ENCODE measurements at regions not wholly inside any gene's neighbourhood (a gene's known extent, or its start where the extent isn't known, plus 50 kb on each side); places are given as distances from the start of the nearest gene placed in this dataset.

DNA sequence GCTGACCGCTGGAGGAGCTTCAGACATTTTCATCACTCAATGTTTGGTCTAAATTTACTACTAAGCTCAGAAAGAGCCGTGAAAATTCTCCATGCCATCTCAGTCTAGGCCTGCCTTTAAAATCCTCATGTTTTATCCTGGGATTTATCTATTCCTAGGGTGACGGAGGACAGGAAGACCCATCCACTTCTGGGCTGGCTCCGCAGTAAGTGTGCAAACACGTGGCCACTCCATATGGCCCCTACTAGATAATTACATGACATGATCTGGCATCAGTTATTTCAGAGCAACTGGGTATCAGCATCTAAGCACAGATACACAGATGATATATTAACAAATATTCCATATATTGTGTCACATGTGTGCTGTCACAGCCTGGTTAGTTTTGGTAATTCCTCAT, 77.8 kb upstream of the HS3ST4 start:
- Histone ChIP-seq H3K4me2 (ENCODE audit: low read depth, low read length) (no peak overlapping the region), H3K4ac (ENCODE audit: low read depth, low read length) (no peak overlapping the region), H3K4me3 (ENCODE audit: insufficient read depth, low read depth, low read length) (no peak overlapping the region), H2AK9ac (replicated peaks; ENCODE audit: low read depth, low read length, poor library complexity) (no peak overlapping the region), H3K27me3 (ENCODE audit: control insufficient read depth, insufficient read depth, low read length) (no peaks in the 10 kb centered on the region), H3K9me1 (ENCODE audit: insufficient read depth, low read length) (no peaks in the 10 kb centered on the region), H3K9ac (ENCODE audit: low read depth, low read length) (no peak overlapping the region), H4K20me1 (ENCODE audit: insufficient read depth, low read length) (no peaks in the 10 kb centered on the region), H4K91ac (ENCODE audit: insufficient read depth, low read depth, low read length) (no peak overlapping the region), H4K5ac (ENCODE audit: low read depth, low read length) (no peak overlapping the region), H3K23ac (ENCODE audit: low read depth, low read length) (no peak overlapping the region), H3K14ac (replicated peaks; ENCODE audit: low read depth, low read length) (no peak overlapping the region), H3K36me3 (ENCODE audit: control insufficient read depth, insufficient read depth, low read length) (no peaks in the 10 kb centered on the region), H2BK120ac (ENCODE audit: low read depth, low read length) (no peak overlapping the region), H3K27ac (ENCODE audit: insufficient read depth, low read length) (no peak overlapping the region), H3K4me1 (ENCODE audit: control insufficient read depth, insufficient read depth, low read length) (no peaks in the 10 kb centered on the region), H2BK15ac (ENCODE audit: low read depth, low read length) (no peak overlapping the region), H2AFZ (replicated peaks; ENCODE audit: low read length, poor library complexity) (no peak overlapping the region), H3K79me1 (ENCODE audit: low read depth in 1 of 2, low read length in 2 of 2) (no peaks in the 10 kb centered on the region), H2BK5ac (ENCODE audit: low read depth, low read length, poor library complexity, severe bottlenecking) (no peak overlapping the region), H3K56ac (ENCODE audit: extremely low read depth, insufficient read depth, low read length) (no peak overlapping the region), H4K8ac (ENCODE audit: low read depth in 2 of 2, low read length in 2 of 2) (no peak overlapping the region), H3K18ac (ENCODE audit: low read depth, low read length) (no peak overlapping the region), H3K9me3 (ENCODE audit: control insufficient read depth, insufficient read depth, low read length) (peaks cover 5% of the 10 kb centered on the region; the same call in 1 of the 2 replicates), H2BK20ac (ENCODE audit: low read depth, low read length) (no peak overlapping the region), H2AK5ac (ENCODE audit: low read depth, low read length) (no peak overlapping the region)
- BruUV-seq (replicated peaks), result no TSS peak
- ATAC-seq (ENCODE audit: low read depth), result no peak
- no peak for TF ChIP-seq RCOR1 (IDR thresholded peaks at IDR 0.05; ENCODE audit: insufficient replicate concordance, low read length)
- TF ChIP-seq, protein P1, sequence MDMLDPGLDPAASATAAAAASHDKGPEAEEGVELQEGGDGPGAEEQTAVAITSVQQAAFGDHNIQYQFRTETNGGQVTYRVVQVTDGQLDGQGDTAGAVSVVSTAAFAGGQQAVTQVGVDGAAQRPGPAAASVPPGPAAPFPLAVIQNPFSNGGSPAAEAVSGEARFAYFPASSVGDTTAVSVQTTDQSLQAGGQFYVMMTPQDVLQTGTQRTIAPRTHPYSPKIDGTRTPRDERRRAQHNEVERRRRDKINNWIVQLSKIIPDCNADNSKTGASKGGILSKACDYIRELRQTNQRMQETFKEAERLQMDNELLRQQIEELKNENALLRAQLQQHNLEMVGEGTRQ (IDR thresholded peaks at IDR 0.05; ENCODE audit: low read depth, low read length), result no peak
- dilution Hi-C loops (cut with HindIII; ENCODE audit: low sequenced_read_pairs, unreplicated experiment), result no loop called here
- ChIA-PET CTCF (no interaction called here), POLR2A (ENCODE audit: unreplicated experiment) (no interaction called here)
- DNase-seq, result no peak
- in situ Hi-C loops (cut with MboI; ENCODE audit: low sequenced_read_pairs), result no loop called here
- intact Hi-C loops (cut with micrococcal nuclease), result no loop called here
- 29% methylated on average over 1 of the region's 5 CpGs; no CpG with 5 or more reads in 1 of the 2 experiments for WGBS, 2 experiments (ENCODE audit: extremely low coverage in 2 of 2, insufficient read length in 1 of 2)
